Epidermal melanocyte (primary cell): ENCODE measurements at regions not wholly inside any gene's neighbourhood (a gene's known extent, or its start where the extent isn't known, plus 50 kb on each side); places are given as distances from the start of the nearest gene placed in this dataset.
"Not testable (repeated sequence)": the region's sequence is repeated elsewhere in the genome, so short reads cannot be mapped to it uniquely, and the experiment has no call there.

Experiments
- DNase-seq: peaks from one replicate; pipeline ENCODE4 v3.0.0; 2011; ENCODE audit warnings: low spot score; ENCODE audit not compliant: insufficient read length

- no peak for DNase-seq
These were observed 862.8 kb downstream of the TRIML1 start for GRCh38 chr4:189001971-189002450.

- no peak for DNase-seq
These were observed 863.2 kb downstream of the TRIML1 start for GRCh38 chr4:189002475-189002874.

GRCh38 chr4:189010452-189011217 is 871.4 kb downstream of the TRIML1 start:
- DNase-seq, result not testable (repeated sequence)

GRCh38 chr4:189021831-189022230 is 882.6 kb downstream of the TRIML1 start:
- DNase-seq, result no peak

GRCh38 chr4:189022440-189023035 is 883.3 kb downstream of the TRIML1 start:
- DNase-seq, result no peak

- no peak for DNase-seq
These were observed 890.8 kb downstream of the TRIML1 start for GRCh38 chr4:189029976-189030504.

- DNase-seq, result no peak
These were observed 893.5 kb downstream of the TRIML1 start for GRCh38 chr4:189032606-189033338.

GRCh38 chr4:189033801-189034347 is 894.6 kb downstream of the TRIML1 start:
- DNase-seq, result no peak

GRCh38 chr4:189035091-189035490 is 895.9 kb downstream of the TRIML1 start:
- DNase-seq, result no peak

GRCh38 chr4:189035654-189036053 is 896.4 kb downstream of the TRIML1 start:
- no peak for DNase-seq

GRCh38 chr4:189036906-189037305 is 897.7 kb downstream of the TRIML1 start:
- no peak for DNase-seq

GRCh38 chr4:189046642-189047041 is 894.0 kb upstream of the FRG1 start:
- DNase-seq, result no peak

- no peak for DNase-seq
These were observed 892.6 kb upstream of the FRG1 start for GRCh38 chr4:189048119-189048518.

GRCh38 chr4:189049682-189050081 is 891.0 kb upstream of the FRG1 start:
- no peak for DNase-seq

GRCh38 chr4:189050643-189051042 is 890.0 kb upstream of the FRG1 start:
- DNase-seq, result no peak

GRCh38 chr4:189053621-189054020 is 887.1 kb upstream of the FRG1 start:
- no peak for DNase-seq

GRCh38 chr4:189060104-189060503 is 880.6 kb upstream of the FRG1 start:
- no peak for DNase-seq

GRCh38 chr4:189062047-189062820 is 878.4 kb upstream of the FRG1 start:
- no peak for DNase-seq

GRCh38 chr4:189069772-189070171 is 870.9 kb upstream of the FRG1 start:
- DNase-seq, result no peak

GRCh38 chr4:189071241-189071640 is 869.4 kb upstream of the FRG1 start:
- no peak for DNase-seq

- DNase-seq, result no peak
These were observed 866.9 kb upstream of the FRG1 start for GRCh38 chr4:189073739-189074138.
